ENCODE measurements at regions not wholly inside any gene's neighbourhood (a gene's known extent, or its start where the extent isn't known, plus 50 kb on each side); places are given as distances from the start of the nearest gene placed in this dataset.

DNA sequence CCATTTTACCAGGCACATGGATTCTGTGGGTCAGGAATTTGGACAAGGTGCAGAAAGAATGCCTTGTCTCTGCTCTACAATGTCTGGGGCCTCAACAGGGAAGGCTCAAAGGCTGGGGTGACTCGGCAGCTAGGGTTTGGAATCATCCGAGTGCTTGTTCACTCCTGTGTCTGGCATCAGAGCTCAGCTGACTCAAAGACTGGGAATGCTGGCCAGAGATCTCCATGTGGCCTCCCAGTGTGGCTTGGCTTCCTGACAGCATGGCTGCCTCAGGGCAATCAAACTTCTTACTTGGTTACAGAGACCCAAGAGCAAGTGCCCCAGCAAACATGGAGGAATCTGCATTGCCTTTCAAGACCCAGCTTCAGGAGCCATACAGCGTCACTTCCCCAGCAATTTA is 110.5 kb downstream of the TOMM20 start:
- Mint-ChIP-seq H3K36me3 (peaks cover 0 to 4% of the 10 kb centered on the region in 2 donors), H3K27ac (no peak overlapping the region), H3K4me3 (no peak overlapping the region), H3K27me3 (ENCODE audit: low read depth in 3 of 3) (peaks cover 0 to 2% (median 0%) of the 10 kb centered on the region in 3 donors), H3K4me1 (peaks cover 27% of the 10 kb centered on the region), H3K9me3 (peaks cover 0 to 4% (median 3%) of the 10 kb centered on the region in 7 donors)
- no peaks in the 10 kb centered on the region for H3K27me3 ChIP-seq (ENCODE audit: control insufficient read depth in 2 of 2, insufficient read depth in 2 of 2, low read length in 2 of 2)
- no peak overlapping the region for H3K4me3 ChIP-seq (replicated peaks in 1 of 3; ENCODE audit: low read depth in 2 of 3, low read length in 3 of 3)
- H3K4me1 ChIP-seq (ENCODE audit: control insufficient read depth in 1 of 2, insufficient read depth in 2 of 2, low read length in 2 of 2): peaks cover 3 to 6% of the 10 kb centered on the region in 2 donors
- no peak overlapping the region for H3K9ac ChIP-seq (ENCODE audit: insufficient read depth, low read length, poor library complexity, severe bottlenecking)
- no peak for DNase-seq
- no peak overlapping the region for H3K27ac ChIP-seq (ENCODE audit: low read depth in 1 of 2, low read length in 2 of 2)
- WGBS (ENCODE audit: insufficient coverage): 97% methylated on average over 3 of the region's 3 CpGs
- no peak overlapping the region for H3K4me2 ChIP-seq (replicated peaks; ENCODE audit: extremely low read depth, low read length, poor library complexity, severe bottlenecking)
- intact Hi-C loops (cut with micrococcal nuclease): no loop called here
- no peak overlapping the region for H2AFZ ChIP-seq (ENCODE audit: insufficient read depth, low read depth, low read length, poor library complexity, severe bottlenecking)
- no peaks in the 10 kb centered on the region for H4K20me1 ChIP-seq (ENCODE audit: insufficient read depth, low read length)
- peaks cover 0 to 3% of the 10 kb centered on the region in 2 donors for H3K9me3 ChIP-seq (replicated peaks in 1 of 2; ENCODE audit: control insufficient read depth in 1 of 2, insufficient read depth in 1 of 2, low read length in 2 of 2)
- TF ChIP-seq, protein P1, sequence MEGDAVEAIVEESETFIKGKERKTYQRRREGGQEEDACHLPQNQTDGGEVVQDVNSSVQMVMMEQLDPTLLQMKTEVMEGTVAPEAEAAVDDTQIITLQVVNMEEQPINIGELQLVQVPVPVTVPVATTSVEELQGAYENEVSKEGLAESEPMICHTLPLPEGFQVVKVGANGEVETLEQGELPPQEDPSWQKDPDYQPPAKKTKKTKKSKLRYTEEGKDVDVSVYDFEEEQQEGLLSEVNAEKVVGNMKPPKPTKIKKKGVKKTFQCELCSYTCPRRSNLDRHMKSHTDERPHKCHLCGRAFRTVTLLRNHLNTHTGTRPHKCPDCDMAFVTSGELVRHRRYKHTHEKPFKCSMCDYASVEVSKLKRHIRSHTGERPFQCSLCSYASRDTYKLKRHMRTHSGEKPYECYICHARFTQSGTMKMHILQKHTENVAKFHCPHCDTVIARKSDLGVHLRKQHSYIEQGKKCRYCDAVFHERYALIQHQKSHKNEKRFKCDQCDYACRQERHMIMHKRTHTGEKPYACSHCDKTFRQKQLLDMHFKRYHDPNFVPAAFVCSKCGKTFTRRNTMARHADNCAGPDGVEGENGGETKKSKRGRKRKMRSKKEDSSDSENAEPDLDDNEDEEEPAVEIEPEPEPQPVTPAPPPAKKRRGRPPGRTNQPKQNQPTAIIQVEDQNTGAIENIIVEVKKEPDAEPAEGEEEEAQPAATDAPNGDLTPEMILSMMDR (IDR thresholded peaks at IDR 0.05): no peak
- no peaks in the 10 kb centered on the region for H3K79me2 ChIP-seq (ENCODE audit: insufficient read depth, low read length)
- no peaks in the 10 kb centered on the region for H3K36me3 ChIP-seq (replicated peaks in 1 of 2; ENCODE audit: control insufficient read depth in 1 of 2, insufficient read depth in 2 of 2, low read length in 2 of 2)

DNA sequence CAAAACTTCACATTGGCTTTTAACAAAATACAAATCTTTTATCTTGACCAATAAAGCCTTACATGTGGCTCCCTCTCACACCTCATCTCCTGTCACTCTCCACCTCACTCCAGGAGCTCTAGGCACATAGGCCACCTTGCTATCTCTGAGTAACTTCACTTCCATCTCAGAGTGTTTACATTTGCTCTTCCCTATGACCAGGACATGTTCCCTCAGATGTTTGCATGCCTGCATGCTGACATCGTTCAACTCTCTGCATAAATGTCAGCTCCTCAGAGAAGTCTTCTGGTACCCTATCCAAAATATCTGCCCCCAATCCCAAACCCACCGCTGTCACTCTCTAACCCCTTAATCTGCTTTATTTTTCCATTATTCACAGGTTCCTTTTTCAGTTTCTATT is 110.9 kb downstream of the TOMM20 start:
- DNase-seq: no peak
- Mint-ChIP-seq H3K4me1 (peaks cover 29% of the 10 kb centered on the region), H3K27ac (no peak overlapping the region), H3K27me3 (ENCODE audit: low read depth in 3 of 3) (peaks cover 0 to 2% (median 0%) of the 10 kb centered on the region in 3 donors), H3K36me3 (peaks cover 0 to 5% of the 10 kb centered on the region in 2 donors), H3K9me3 (peaks cover 0 to 4% (median 3%) of the 10 kb centered on the region in 7 donors), H3K4me3 (no peak overlapping the region)
- H3K9me3 ChIP-seq (replicated peaks in 1 of 2; ENCODE audit: control insufficient read depth in 1 of 2, insufficient read depth in 1 of 2, low read length in 2 of 2): peaks cover 0 to 3% of the 10 kb centered on the region in 2 donors
- peaks cover 6 to 10% of the 10 kb centered on the region in 2 donors for H3K4me1 ChIP-seq (ENCODE audit: control insufficient read depth in 1 of 2, insufficient read depth in 2 of 2, low read length in 2 of 2)
- no peak overlapping the region for H3K4me2 ChIP-seq (replicated peaks; ENCODE audit: extremely low read depth, low read length, poor library complexity, severe bottlenecking)
- H3K27me3 ChIP-seq (ENCODE audit: control insufficient read depth in 2 of 2, insufficient read depth in 2 of 2, low read length in 2 of 2): no peaks in the 10 kb centered on the region
- H3K79me2 ChIP-seq (ENCODE audit: insufficient read depth, low read length): no peaks in the 10 kb centered on the region
- no peak overlapping the region for H3K27ac ChIP-seq (ENCODE audit: low read depth in 1 of 2, low read length in 2 of 2)
- 94% methylated on average over 2 of the region's 2 CpGs for WGBS (ENCODE audit: insufficient coverage)
- H4K20me1 ChIP-seq (ENCODE audit: insufficient read depth, low read length): no peaks in the 10 kb centered on the region
- no peak overlapping the region for H3K4me3 ChIP-seq (replicated peaks in 1 of 3; ENCODE audit: low read depth in 2 of 3, low read length in 3 of 3)
- H2AFZ ChIP-seq (ENCODE audit: insufficient read depth, low read depth, low read length, poor library complexity, severe bottlenecking): no peak overlapping the region
- intact Hi-C loops (cut with micrococcal nuclease): no loop called here
- TF ChIP-seq, protein P1 (IDR thresholded peaks at IDR 0.05): no peak
- H3K9ac ChIP-seq (ENCODE audit: insufficient read depth, low read length, poor library complexity, severe bottlenecking): no peak overlapping the region
- H3K36me3 ChIP-seq (replicated peaks in 1 of 2; ENCODE audit: control insufficient read depth in 1 of 2, insufficient read depth in 2 of 2, low read length in 2 of 2): no peaks in the 10 kb centered on the region

All from CD14-positive monocyte (primary cell).